ENCODE measurements at regions not wholly inside any gene's neighbourhood (a gene's known extent, or its start where the extent isn't known, plus 50 kb on each side); places are given as distances from the start of the nearest gene placed in this dataset.
A peak's percentile ranks its signal among the peaks of the same experiment; 100 is the strongest.

GRCh38 chr5:116651653-116652052 is 77.0 kb upstream of the SEMA6A start:
- no peak for DNase-seq

- no peak for DNase-seq
Measured at GRCh38 chr5:116650964-116651363, 76.3 kb upstream of the SEMA6A start.

- no peak for DNase-seq
Measured at GRCh38 chr5:116650544-116650943, 75.9 kb upstream of the SEMA6A start.

GRCh38 chr5:116646611-116647289 is 72.1 kb upstream of the SEMA6A start:
- no peak for DNase-seq

- DNase-seq: no peak
Measured at GRCh38 chr5:116645627-116646026, 71.0 kb upstream of the SEMA6A start.

GRCh38 chr5:116640236-116640635 is 65.6 kb upstream of the SEMA6A start:
- DNase-seq: no peak

GRCh38 chr5:116637149-116637740 is 62.6 kb upstream of the SEMA6A start:
- no peak for DNase-seq

GRCh38 chr5:116632890-116633289 is 58.3 kb upstream of the SEMA6A start:
- no peak for DNase-seq

GRCh38 chr5:116631147-116631546 is 56.5 kb upstream of the SEMA6A start:
- no peak for DNase-seq

- DNase-seq: no peak
Measured at GRCh38 chr5:116629168-116629567, 54.5 kb upstream of the SEMA6A start.

- DNase-seq: no peak
Measured at GRCh38 chr5:116626945-116627679, 52.5 kb upstream of the SEMA6A start.

- DNase-seq: peak; percentile 92
Measured at GRCh38 chr5:116626272-116626723, 51.7 kb upstream of the SEMA6A start.

Measured in muscle of arm (tissue), 1 donor.